K562 (cell line): ENCODE measurements at regions not wholly inside any gene's neighbourhood (a gene's known extent, or its start where the extent isn't known, plus 50 kb on each side); places are given as distances from the start of the nearest gene placed in this dataset.

Experiments used
- ATAC-seq: fragments of 200-7000 bp; cut with Tn5 transposase; 3 replicates; pipeline ENCODE4 v1.9.1; 2020; ENCODE audit warnings: moderate library complexity
- BruUV-seq: library from RNA; stranded (reverse); fragments of 400-500 nt; replicated peaks from 2 replicates; lab custom pipeline; 2021; lab: Mats Ljungman, UMichigan
- CTCF ChIA-PET: fragments of 300-600 bp; formaldehyde crosslinking; extraction: SDS; loops from one replicate; lab custom pipeline; 2021; ENCODE audit warnings: low intra/inter-chr PET ratio; lab: Yijun Ruan, JAX
- POLR2A ChIA-PET: fragments of 300-600, 350-650 bp; sonication (Branson Sonifier 250); formaldehyde crosslinking; extraction: SDS; loops from one replicate; lab custom pipeline; 2021; ENCODE audit warnings: antibody characterized with exemption, inconsistent platforms; lab: Yijun Ruan, JAX
- DNase-seq, 4 experiments: peaks; one replicate each; pipeline versions ENCODE4 v3.0.0 to v3.0.0-alpha.2; 2011 to 2018; ENCODE audit warnings: low spot score in 3 of 4, mixed read lengths in 3 of 4; ENCODE audit errors: extremely low read depth in 1 of 4
- FAIRE-seq: peaks from 2 replicates; lab custom pipeline; 2011; peaks lifted over from hg19 to GRCh38; lab: Jason Lieb, UNC
- H2AFZ ChIP-seq: 2 replicates; pipeline ENCODE4 v1.6.0; 2011; ENCODE audit warnings: low read depth, low read length, control low read depth, inconsistent platforms
- H3K27ac ChIP-seq: fragments of 200-600 bp; 3 replicates; pipeline ENCODE4 v1.8.0; 2011; ENCODE audit warnings: low read depth, mild to moderate bottlenecking, control low read depth, inconsistent platforms, low read length, moderate library complexity, mixed read lengths; ENCODE audit errors: extremely low read depth
- H3K27me3 ChIP-seq, 2 experiments: fragments of 300-600 bp in 1 of 2; 2 replicates in 1 of 2; 3 replicates in 1 of 2; pipeline versions ENCODE4 v1.6.0 to v1.8.0; 2011; ENCODE audit warnings: inconsistent platforms in 2 of 2, low read length in 2 of 2, mild to moderate bottlenecking in 1 of 2, mixed read lengths in 1 of 2, moderate library complexity in 1 of 2; ENCODE audit not compliant: control insufficient read depth in 2 of 2, insufficient read depth in 2 of 2
- H3K36me3 ChIP-seq: fragments of 300-600 bp; 3 replicates; pipeline ENCODE4 v1.8.0; 2011; ENCODE audit warnings: mild to moderate bottlenecking, low read length, inconsistent platforms; ENCODE audit not compliant: control insufficient read depth, insufficient read depth
- H3K4me1 ChIP-seq, 2 experiments: fragments of 200-600 bp in 1 of 2; replicated peaks in 1 of 2; 2 replicates in 1 of 2; 3 replicates in 1 of 2; pipeline versions ENCODE4 v1.5.1 to v1.8.0; 2011; ENCODE audit warnings: inconsistent platforms in 2 of 2, low read length in 2 of 2, mild to moderate bottlenecking in 1 of 2, mixed read lengths in 1 of 2, moderate library complexity in 1 of 2; ENCODE audit not compliant: control insufficient read depth in 2 of 2, insufficient read depth in 2 of 2
- H3K4me2 ChIP-seq: 2 replicates; pipeline ENCODE4 v1.6.1; 2011; ENCODE audit warnings: low read length, control low read depth, inconsistent platforms, mixed read lengths; ENCODE audit not compliant: insufficient read depth
- H3K4me3 ChIP-seq: fragments of 200-600 bp; sonication (generic), shearing (Covaris generic); 2 replicates; pipeline ENCODE4 v1.5.1; 2016; ENCODE audit warnings: control low read depth, inconsistent platforms
- H3K79me2 ChIP-seq: fragments of 200-600 bp; 3 replicates; pipeline ENCODE4 v1.8.0; 2011; ENCODE audit warnings: low read length, inconsistent platforms; ENCODE audit not compliant: control insufficient read depth, insufficient read depth
- H3K9ac ChIP-seq, 2 experiments: 2 replicates each; pipeline versions ENCODE4 v1.6.0 to v1.6.1; 2011; ENCODE audit warnings: low read depth in 2 of 2, low read length in 2 of 2, control low read depth in 1 of 2, inconsistent platforms in 1 of 2, mild to moderate bottlenecking in 1 of 2, mixed read lengths in 1 of 2; ENCODE audit not compliant: insufficient read depth in 1 of 2
- H3K9me1 ChIP-seq: one replicate; pipeline ENCODE4 v1.6.0; 2011; ENCODE audit warnings: inconsistent platforms, mild to moderate bottlenecking, low read length, moderate library complexity; ENCODE audit not compliant: control insufficient read depth, insufficient read depth
- H3K9me3 ChIP-seq: replicated peaks from 2 replicates; pipeline ENCODE4 v1.5.1; 2011; ENCODE audit warnings: low read depth, low read length, inconsistent platforms; ENCODE audit not compliant: control insufficient read depth, insufficient read depth
- H4K20me1 ChIP-seq: replicated peaks from 2 replicates; pipeline ENCODE4 v1.6.1; 2011; ENCODE audit warnings: low read length, inconsistent platforms, mixed read lengths; ENCODE audit not compliant: control insufficient read depth, insufficient read depth
- ARID1B ChIP-seq: fragments of 450-650 bp; IDR thresholded peaks from 2 replicates; pipeline ENCODE4 v1.6.1; 2016; ENCODE audit warnings: antibody characterized with exemption, mild to moderate bottlenecking, inconsistent platforms
- CHD2 ChIP-seq: IDR thresholded peaks from 2 replicates; pipeline ENCODE4 v1.6.1; 2011; ENCODE audit warnings: low read depth, low read length
- FOXA1 ChIP-seq: fragments of 450-650 bp; IDR thresholded peaks from 2 replicates; pipeline ENCODE4 v1.6.1; 2016; ENCODE audit warnings: mild to moderate bottlenecking, borderline replicate concordance
- HSF4 ChIP-seq: fragments of 250-450 bp; sonication (Bioruptor Pico); IDR thresholded peaks from 2 replicates; pipeline ENCODE4 v2.1.2; 2022; ENCODE audit warnings: mild to moderate bottlenecking, moderate library complexity, borderline replicate concordance
- NFIX ChIP-seq: fragments of 250-450 bp; sonication (Bioruptor Pico); IDR thresholded peaks from 2 replicates; pipeline ENCODE4 v1.4.0; 2020; ENCODE audit warnings: low read depth, mild to moderate bottlenecking, moderate library complexity
- RFX1 ChIP-seq: fragments of 450-650 bp; IDR thresholded peaks from 2 replicates; pipeline ENCODE4 v1.6.1; 2016; ENCODE audit warnings: mild to moderate bottlenecking, moderate library complexity
- SMARCA5 ChIP-seq: fragments of 450-650 bp; IDR thresholded peaks from 2 replicates; pipeline ENCODE4 v1.6.1; 2016
- SMARCE1 ChIP-seq: fragments of 450-650 bp; IDR thresholded peaks from 2 replicates; pipeline ENCODE4 v1.7.1; 2016; ENCODE audit warnings: mild to moderate bottlenecking
- TEAD1 ChIP-seq, 2 experiments: fragments of 450-650 bp in 1 of 2; sonication (generic) in 1 of 2; formaldehyde crosslinking; IDR thresholded peaks; 2 replicates each; pipeline versions ENCODE4 v1.4.0 to v1.8.0; 2020 to 2022; ENCODE audit warnings: mild to moderate bottlenecking in 2 of 2, missing genetic modification reagents in 1 of 2
- ZNF561 ChIP-seq: fragments of 450-650 bp; formaldehyde crosslinking; conservative IDR thresholded peaks from 2 replicates; pipeline ENCODE4 v1.4.0; 2020; ENCODE audit warnings: mild to moderate bottlenecking, moderate library complexity
- WGBS: fragments of 100-300 bp; shearing (Covaris generic); methylation state at CpG from one replicate; pipeline ENCODE4 v1.1.6; 2016; ENCODE audit warnings: low coverage, mixed read lengths; ENCODE audit not compliant: insufficient coverage; ENCODE audit errors: missing lambda C conversion rate; 5-methylcytosine and 5-hydroxymethylcytosine counted together
- in situ Hi-C: fragments of 300-500 bp; cut with MboI; formaldehyde crosslinking; loops from 4 replicates; pipeline ENCODE4 v1.15.0; 2018; ENCODE audit warnings: inconsistent platforms, mixed read lengths
- intact Hi-C: fragments of 100-400 bp; cut with micrococcal nuclease; formaldehyde crosslinking; loops from 2 replicates; pipeline ENCODE4 v1.14.2; 2022
- TF ChIP-seq, protein P1 (sequence below): fragments of 200-800 bp; sonication (Bioruptor generic); IDR thresholded peaks from 2 replicates; pipeline ENCODE4 v1.6.1; 2017; ENCODE audit warnings: missing genetic modification characterization, missing compliant biosample characterization
- TF ChIP-seq, protein P2 (sequence below): fragments of 450-650 bp; conservative IDR thresholded peaks from 2 replicates; pipeline ENCODE4 v1.6.1; 2016; ENCODE audit warnings: missing genetic modification characterization, low read depth, mild to moderate bottlenecking, missing compliant biosample characterization, moderate library complexity

DNA sequence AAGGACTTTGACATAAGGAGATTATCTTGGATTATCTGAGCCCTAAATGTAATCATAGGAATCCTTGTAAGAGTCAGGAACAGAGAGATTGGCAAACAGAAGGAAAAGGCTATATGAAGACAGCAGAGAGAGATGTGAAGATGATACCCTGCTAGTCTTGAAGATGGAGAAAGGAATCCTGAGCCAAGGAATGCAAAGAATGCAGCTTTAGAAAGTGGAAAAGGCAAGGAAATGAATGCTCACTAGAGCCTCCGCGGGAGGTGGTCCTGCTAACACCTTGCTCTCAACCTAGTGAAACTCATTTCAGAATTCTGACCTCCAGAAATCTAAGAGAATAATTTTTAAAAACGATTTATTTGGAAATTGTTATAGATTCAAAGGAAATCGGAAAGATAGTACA lies 117.1 kb downstream of the TBXT start:
- Histone ChIP-seq H3K36me3 (no peaks in the 10 kb centered on the region), H3K79me2 (no peaks in the 10 kb centered on the region), H3K9me1 (no peaks in the 10 kb centered on the region), H3K27me3 (no peaks in the 10 kb centered on the region), H3K4me2 (no peak overlapping the region), H4K20me1 (no peaks in the 10 kb centered on the region), H3K9ac (no peak overlapping the region), H3K27ac (no peak overlapping the region), H2AFZ (no peak overlapping the region), H3K9me3 (no peaks in the 10 kb centered on the region), H3K4me1 (no peaks in the 10 kb centered on the region), H3K4me3 (no peak overlapping the region)
- TF ChIP-seq, protein P1, sequence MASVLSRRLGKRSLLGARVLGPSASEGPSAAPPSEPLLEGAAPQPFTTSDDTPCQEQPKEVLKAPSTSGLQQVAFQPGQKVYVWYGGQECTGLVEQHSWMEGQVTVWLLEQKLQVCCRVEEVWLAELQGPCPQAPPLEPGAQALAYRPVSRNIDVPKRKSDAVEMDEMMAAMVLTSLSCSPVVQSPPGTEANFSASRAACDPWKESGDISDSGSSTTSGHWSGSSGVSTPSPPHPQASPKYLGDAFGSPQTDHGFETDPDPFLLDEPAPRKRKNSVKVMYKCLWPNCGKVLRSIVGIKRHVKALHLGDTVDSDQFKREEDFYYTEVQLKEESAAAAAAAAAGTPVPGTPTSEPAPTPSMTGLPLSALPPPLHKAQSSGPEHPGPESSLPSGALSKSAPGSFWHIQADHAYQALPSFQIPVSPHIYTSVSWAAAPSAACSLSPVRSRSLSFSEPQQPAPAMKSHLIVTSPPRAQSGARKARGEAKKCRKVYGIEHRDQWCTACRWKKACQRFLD (CRISPR knock-in tag): no peak
- TF ChIP-seq ARID1B (no peak), CHD2 (no peak), FOXA1 (no peak), RFX1 (no peak)
- no TSS peak for BruUV-seq
- no peak for ATAC-seq
- POLR2A ChIA-PET: no interaction called here
- in situ Hi-C loops: no loop called here
- 0% methylated on average over 4 of the region's 4 CpGs for WGBS
- no peak for FAIRE-seq
- DNase-seq: no peak
- CTCF ChIA-PET: no interaction called here
- intact Hi-C loops: no loop called here

DNA sequence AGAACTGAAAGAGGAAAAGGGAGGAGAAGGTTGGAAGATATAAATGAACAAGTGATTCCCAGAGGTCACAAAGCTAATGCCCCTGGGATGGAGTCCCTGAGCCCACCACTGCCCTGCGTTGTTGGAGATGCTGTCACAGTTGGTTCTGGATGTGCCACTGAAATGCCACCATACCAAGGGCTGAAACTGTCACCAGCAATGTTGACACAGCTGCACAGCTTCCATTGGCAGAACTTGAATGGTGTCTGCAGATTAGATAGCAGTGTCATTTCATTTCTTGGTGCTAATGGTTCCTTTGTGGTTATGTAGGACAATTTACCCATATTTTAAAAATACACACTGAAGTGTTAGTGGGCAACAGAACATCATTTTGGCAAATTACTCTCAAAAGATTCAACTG lies 120.7 kb downstream of the TBXT start:
- ChIA-PET CTCF (no interaction called here), POLR2A (no interaction called here)
- Histone ChIP-seq H3K4me2 (no peak overlapping the region), H3K9me3 (no peaks in the 10 kb centered on the region), H3K9me1 (no peaks in the 10 kb centered on the region), H3K27ac (no peak overlapping the region), H4K20me1 (no peaks in the 10 kb centered on the region), H3K79me2 (no peaks in the 10 kb centered on the region), H3K4me1 (no peaks in the 10 kb centered on the region), H3K36me3 (no peaks in the 10 kb centered on the region), H3K9ac (no peak overlapping the region), H3K27me3 (no peaks in the 10 kb centered on the region), H3K4me3 (no peak overlapping the region), H2AFZ (no peak overlapping the region)
- ATAC-seq (no peak), FAIRE-seq (no peak), DNase-seq (no peak)
- 5% methylated on average over 1 of the region's 1 CpG for WGBS
- intact Hi-C loops (no loop called here), in situ Hi-C loops (no loop called here)
- no TSS peak for BruUV-seq
- TF ChIP-seq SMARCA5: no peak
- no peak for TF ChIP-seq HSF4 (CRISPR knock-in tag)
- no peak for TF ChIP-seq TEAD1 (CRISPR knock-in tag; IDR thresholded peaks at IDR 0.05)
- no peak for TF ChIP-seq NFIX (CRISPR knock-in tag)
- TF ChIP-seq ZNF561: no peak
- no peak for TF ChIP-seq SMARCE1
- TF ChIP-seq, protein P2, sequence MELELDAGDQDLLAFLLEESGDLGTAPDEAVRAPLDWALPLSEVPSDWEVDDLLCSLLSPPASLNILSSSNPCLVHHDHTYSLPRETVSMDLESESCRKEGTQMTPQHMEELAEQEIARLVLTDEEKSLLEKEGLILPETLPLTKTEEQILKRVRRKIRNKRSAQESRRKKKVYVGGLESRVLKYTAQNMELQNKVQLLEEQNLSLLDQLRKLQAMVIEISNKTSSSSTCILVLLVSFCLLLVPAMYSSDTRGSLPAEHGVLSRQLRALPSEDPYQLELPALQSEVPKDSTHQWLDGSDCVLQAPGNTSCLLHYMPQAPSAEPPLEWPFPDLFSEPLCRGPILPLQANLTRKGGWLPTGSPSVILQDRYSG (tag): no peak
